SK-N-SH treated with all-trans-retinoic acid at 6 μM for 48 hours (cell line): ENCODE measurements at regions not wholly inside any gene's neighbourhood (a gene's known extent, or its start where the extent isn't known, plus 50 kb on each side); places are given as distances from the start of the nearest gene placed in this dataset.

ENCODE experiments used
- ATAC-seq: fragments of 200-7000 bp; cut with Tn5 transposase; 3 replicates; pipeline ENCODE4 v1.9.1; 2020; ENCODE audit warnings: mild to moderate bottlenecking, moderate library complexity
- ARNTL ChIP-seq: fragments of 450-650 bp; formaldehyde crosslinking; IDR thresholded peaks from 2 replicates; pipeline ENCODE4 v1.5.0; 2020; ENCODE audit warnings: low read depth, mild to moderate bottlenecking, moderate library complexity, borderline replicate concordance
- BACH2 ChIP-seq: fragments of 250-450 bp; sonication (Bioruptor Pico); IDR thresholded peaks from 2 replicates; pipeline ENCODE4 v1.9.0; 2021; ENCODE audit warnings: mild to moderate bottlenecking, borderline replicate concordance
- CSDC2 ChIP-seq: fragments of 250-450 bp; sonication (Bioruptor Pico); IDR thresholded peaks from 2 replicates; pipeline ENCODE4 v1.5.0; 2020; ENCODE audit warnings: mild to moderate bottlenecking, moderate library complexity
- ESRRG ChIP-seq: fragments of 250-450 bp; sonication (Bioruptor Pico); IDR thresholded peaks from 2 replicates; pipeline ENCODE4 v1.6.1; 2021; ENCODE audit warnings: mild to moderate bottlenecking
- GLIS3 ChIP-seq: fragments of 250-450 bp; sonication (Bioruptor Pico); IDR thresholded peaks from 2 replicates; pipeline ENCODE4 v1.5.0; 2020; ENCODE audit warnings: mild to moderate bottlenecking, moderate library complexity
- ISL1 ChIP-seq: fragments of 250-450 bp; sonication (Bioruptor Pico); IDR thresholded peaks from 2 replicates; pipeline ENCODE4 v2.1.2; 2022; ENCODE audit warnings: mild to moderate bottlenecking, moderate library complexity
- OSR1 ChIP-seq: fragments of 250-450 bp; sonication (Bioruptor Pico); IDR thresholded peaks from 2 replicates; pipeline ENCODE4 v1.8.0; 2022; ENCODE audit warnings: moderate library complexity, mild to moderate bottlenecking, inconsistent platforms
- PPARA ChIP-seq: fragments of 250-450 bp; sonication (Bioruptor Pico); IDR thresholded peaks from 2 replicates; pipeline ENCODE4 v1.5.0; 2020; ENCODE audit warnings: mild to moderate bottlenecking, borderline replicate concordance
- RARB ChIP-seq: fragments of 250-450 bp; sonication (Bioruptor Pico); IDR thresholded peaks from 2 replicates; pipeline ENCODE4 v1.8.0; 2021; ENCODE audit warnings: mild to moderate bottlenecking, moderate library complexity
- SNAI2 ChIP-seq: fragments of 250-450 bp; sonication (Bioruptor Pico); IDR thresholded peaks from 2 replicates; pipeline ENCODE4 v1.5.0; 2020; ENCODE audit warnings: mild to moderate bottlenecking, moderate library complexity
- TOX ChIP-seq: fragments of 250-450 bp; sonication (Bioruptor Pico); IDR thresholded peaks from 2 replicates; pipeline ENCODE4 v1.8.0; 2021; ENCODE audit warnings: mild to moderate bottlenecking, moderate library complexity, borderline replicate concordance
- ZC3H10 ChIP-seq: fragments of 250-450 bp; sonication (Bioruptor Pico); IDR thresholded peaks from 2 replicates; pipeline ENCODE4 v1.5.1; 2021; ENCODE audit warnings: mild to moderate bottlenecking, moderate library complexity
- ZFP3 ChIP-seq: fragments of 250-450 bp; sonication (Bioruptor Pico); IDR thresholded peaks from 2 replicates; pipeline ENCODE4 v1.5.0; 2020; ENCODE audit warnings: mild to moderate bottlenecking, moderate library complexity
- ZFP30 ChIP-seq: fragments of 450-650 bp; formaldehyde crosslinking; IDR thresholded peaks from 2 replicates; pipeline ENCODE4 v1.5.0; 2022; ENCODE audit warnings: mild to moderate bottlenecking, moderate library complexity
- ZNF565 ChIP-seq: fragments of 450-650 bp; formaldehyde crosslinking; conservative IDR thresholded peaks from 2 replicates; pipeline ENCODE4 v1.5.0; 2020; ENCODE audit warnings: low read depth, mild to moderate bottlenecking, moderate library complexity
- ZNF70 ChIP-seq: fragments of 450-650 bp; formaldehyde crosslinking; IDR thresholded peaks from 2 replicates; pipeline ENCODE4 v1.5.0; 2020; ENCODE audit warnings: mild to moderate bottlenecking, moderate library complexity
- ZNF8 ChIP-seq: fragments of 450-650 bp; formaldehyde crosslinking; IDR thresholded peaks from 2 replicates; pipeline ENCODE4 v1.5.0; 2020; ENCODE audit warnings: mild to moderate bottlenecking, moderate library complexity
- TF ChIP-seq, protein P1 (sequence below): fragments of 250-450 bp; sonication (Bioruptor Pico); IDR thresholded peaks from 2 replicates; pipeline ENCODE4 v1.5.1; 2021; ENCODE audit warnings: mild to moderate bottlenecking, moderate library complexity
- TF ChIP-seq, protein P2 (sequence below): fragments of 250-450 bp; sonication (Bioruptor Pico); IDR thresholded peaks from 2 replicates; pipeline ENCODE4 v1.5.0; 2020; ENCODE audit warnings: mild to moderate bottlenecking, moderate library complexity
- TF ChIP-seq, protein P3 (sequence below): fragments of 250-450 bp; sonication (Bioruptor Pico); IDR thresholded peaks from 2 replicates; pipeline ENCODE4 v1.8.0; 2021; ENCODE audit warnings: low read depth, mild to moderate bottlenecking, moderate library complexity, borderline replicate concordance
- TF ChIP-seq, protein P4 (sequence below): fragments of 250-450 bp; sonication (Bioruptor Pico); IDR thresholded peaks from 2 replicates; pipeline ENCODE4 v1.5.1; 2020; ENCODE audit warnings: low read depth, mild to moderate bottlenecking, moderate library complexity

DNA sequence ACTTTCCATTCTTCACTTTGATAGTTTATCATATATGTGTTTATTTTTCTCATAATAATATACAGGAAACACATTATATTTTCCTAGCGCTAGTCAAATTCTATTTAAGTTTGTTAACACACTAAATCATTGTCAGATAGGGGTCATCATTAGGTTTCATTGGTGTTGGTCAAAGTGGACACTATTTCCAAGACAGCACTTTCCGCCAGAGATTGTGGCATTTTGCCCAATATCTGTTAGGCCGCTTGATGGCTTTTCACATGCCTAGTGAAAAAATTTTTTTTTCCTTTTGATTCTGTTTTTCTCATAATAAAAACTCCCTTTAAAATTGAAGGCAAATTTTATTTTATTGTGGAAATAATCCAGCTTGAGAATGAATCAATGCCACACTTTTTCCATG, 495.4 kb upstream of the AKR1E2 start:
- TF ChIP-seq ZNF565 (CRISPR knock-in tag): no peak
- TF ChIP-seq ZNF70 (CRISPR knock-in tag): no peak
- no peak for ATAC-seq

DNA sequence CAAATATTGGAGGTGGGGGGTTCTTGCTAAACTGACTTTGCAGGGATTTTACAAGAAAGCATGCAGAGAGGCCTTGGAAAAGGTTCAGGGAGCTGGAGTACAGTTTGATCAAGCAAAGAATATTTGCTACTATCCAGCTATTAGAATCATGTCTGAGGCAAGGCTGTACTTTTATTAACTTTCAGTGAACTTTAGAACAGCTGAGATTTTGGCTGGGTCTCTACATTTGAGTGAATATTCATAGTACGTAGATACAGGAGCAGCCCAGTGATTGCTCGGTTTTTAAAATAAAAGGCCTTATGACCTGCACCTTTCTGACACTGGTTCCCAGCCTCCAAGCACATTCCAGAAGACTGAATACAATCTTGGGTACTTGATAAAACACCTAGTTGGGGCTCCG, 496.8 kb upstream of the AKR1E2 start:
- TF ChIP-seq ARNTL (CRISPR knock-in tag): no peak
- TF ChIP-seq, protein P1, sequence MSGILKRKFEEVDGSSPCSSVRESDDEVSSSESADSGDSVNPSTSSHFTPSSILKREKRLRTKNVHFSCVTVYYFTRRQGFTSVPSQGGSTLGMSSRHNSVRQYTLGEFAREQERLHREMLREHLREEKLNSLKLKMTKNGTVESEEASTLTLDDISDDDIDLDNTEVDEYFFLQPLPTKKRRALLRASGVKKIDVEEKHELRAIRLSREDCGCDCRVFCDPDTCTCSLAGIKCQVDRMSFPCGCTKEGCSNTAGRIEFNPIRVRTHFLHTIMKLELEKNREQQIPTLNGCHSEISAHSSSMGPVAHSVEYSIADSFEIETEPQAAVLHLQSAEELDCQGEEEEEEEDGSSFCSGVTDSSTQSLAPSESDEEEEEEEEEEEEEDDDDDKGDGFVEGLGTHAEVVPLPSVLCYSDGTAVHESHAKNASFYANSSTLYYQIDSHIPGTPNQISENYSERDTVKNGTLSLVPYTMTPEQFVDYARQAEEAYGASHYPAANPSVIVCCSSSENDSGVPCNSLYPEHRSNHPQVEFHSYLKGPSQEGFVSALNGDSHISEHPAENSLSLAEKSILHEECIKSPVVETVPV (CRISPR knock-in tag): no peak
- no peak for TF ChIP-seq PPARA
- TF ChIP-seq ZNF8 (CRISPR knock-in tag): no peak
- no peak for TF ChIP-seq RARB (CRISPR knock-in tag)
- TF ChIP-seq, protein P2, sequence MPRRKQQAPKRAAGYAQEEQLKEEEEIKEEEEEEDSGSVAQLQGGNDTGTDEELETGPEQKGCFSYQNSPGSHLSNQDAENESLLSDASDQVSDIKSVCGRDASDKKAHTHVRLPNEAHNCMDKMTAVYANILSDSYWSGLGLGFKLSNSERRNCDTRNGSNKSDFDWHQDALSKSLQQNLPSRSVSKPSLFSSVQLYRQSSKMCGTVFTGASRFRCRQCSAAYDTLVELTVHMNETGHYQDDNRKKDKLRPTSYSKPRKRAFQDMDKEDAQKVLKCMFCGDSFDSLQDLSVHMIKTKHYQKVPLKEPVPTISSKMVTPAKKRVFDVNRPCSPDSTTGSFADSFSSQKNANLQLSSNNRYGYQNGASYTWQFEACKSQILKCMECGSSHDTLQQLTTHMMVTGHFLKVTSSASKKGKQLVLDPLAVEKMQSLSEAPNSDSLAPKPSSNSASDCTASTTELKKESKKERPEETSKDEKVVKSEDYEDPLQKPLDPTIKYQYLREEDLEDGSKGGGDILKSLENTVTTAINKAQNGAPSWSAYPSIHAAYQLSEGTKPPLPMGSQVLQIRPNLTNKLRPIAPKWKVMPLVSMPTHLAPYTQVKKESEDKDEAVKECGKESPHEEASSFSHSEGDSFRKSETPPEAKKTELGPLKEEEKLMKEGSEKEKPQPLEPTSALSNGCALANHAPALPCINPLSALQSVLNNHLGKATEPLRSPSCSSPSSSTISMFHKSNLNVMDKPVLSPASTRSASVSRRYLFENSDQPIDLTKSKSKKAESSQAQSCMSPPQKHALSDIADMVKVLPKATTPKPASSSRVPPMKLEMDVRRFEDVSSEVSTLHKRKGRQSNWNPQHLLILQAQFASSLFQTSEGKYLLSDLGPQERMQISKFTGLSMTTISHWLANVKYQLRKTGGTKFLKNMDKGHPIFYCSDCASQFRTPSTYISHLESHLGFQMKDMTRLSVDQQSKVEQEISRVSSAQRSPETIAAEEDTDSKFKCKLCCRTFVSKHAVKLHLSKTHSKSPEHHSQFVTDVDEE (CRISPR knock-in tag): no peak
- no peak for TF ChIP-seq GLIS3
- no peak for TF ChIP-seq ZNF70 (CRISPR knock-in tag)
- ATAC-seq: no peak

DNA sequence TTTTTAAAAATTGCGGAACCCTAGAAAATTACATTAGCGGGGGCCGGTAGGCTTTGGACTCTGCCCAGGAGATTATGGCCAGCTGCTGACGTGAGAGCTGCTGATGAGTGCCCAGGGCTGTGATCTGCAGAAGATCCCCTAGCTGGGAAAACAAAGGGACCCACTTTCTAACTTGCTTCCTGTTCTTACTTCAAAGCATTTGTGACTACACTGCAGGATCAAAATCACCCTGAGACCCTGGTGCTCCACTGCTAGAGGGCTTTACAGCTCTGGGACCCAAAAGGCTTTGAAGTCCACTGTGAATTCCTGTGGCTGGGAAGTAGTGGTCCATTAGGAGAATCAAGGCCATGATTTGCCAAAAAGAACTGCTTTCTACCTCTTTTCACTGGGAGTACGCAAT, 499.4 kb upstream of the AKR1E2 start:
- ATAC-seq: no peak
- TF ChIP-seq TOX: no peak
- TF ChIP-seq, protein P3, sequence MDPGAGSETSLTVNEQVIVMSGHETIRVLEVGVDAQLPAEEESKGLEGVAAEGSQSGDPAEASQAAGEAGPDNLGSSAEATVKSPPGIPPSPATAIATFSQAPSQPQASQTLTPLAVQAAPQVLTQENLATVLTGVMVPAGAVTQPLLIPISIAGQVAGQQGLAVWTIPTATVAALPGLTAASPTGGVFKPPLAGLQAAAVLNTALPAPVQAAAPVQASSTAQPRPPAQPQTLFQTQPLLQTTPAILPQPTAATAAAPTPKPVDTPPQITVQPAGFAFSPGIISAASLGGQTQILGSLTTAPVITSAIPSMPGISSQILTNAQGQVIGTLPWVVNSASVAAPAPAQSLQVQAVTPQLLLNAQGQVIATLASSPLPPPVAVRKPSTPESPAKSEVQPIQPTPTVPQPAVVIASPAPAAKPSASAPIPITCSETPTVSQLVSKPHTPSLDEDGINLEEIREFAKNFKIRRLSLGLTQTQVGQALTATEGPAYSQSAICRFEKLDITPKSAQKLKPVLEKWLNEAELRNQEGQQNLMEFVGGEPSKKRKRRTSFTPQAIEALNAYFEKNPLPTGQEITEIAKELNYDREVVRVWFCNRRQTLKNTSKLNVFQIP (CRISPR knock-in tag): no peak
- TF ChIP-seq ESRRG (CRISPR knock-in tag): no peak
- TF ChIP-seq, protein P4, sequence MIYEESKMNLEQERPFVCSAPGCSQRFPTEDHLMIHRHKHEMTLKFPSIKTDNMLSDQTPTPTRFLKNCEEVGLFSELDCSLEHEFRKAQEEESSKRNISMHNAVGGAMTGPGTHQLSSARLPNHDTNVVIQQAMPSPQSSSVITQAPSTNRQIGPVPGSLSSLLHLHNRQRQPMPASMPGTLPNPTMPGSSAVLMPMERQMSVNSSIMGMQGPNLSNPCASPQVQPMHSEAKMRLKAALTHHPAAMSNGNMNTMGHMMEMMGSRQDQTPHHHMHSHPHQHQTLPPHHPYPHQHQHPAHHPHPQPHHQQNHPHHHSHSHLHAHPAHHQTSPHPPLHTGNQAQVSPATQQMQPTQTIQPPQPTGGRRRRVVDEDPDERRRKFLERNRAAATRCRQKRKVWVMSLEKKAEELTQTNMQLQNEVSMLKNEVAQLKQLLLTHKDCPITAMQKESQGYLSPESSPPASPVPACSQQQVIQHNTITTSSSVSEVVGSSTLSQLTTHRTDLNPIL (CRISPR knock-in tag): no peak
- no peak for TF ChIP-seq ZC3H10 (CRISPR knock-in tag)
- TF ChIP-seq ZFP3 (CRISPR knock-in tag): no peak
- no peak for TF ChIP-seq GLIS3
- TF ChIP-seq RARB (CRISPR knock-in tag): no peak
- no peak for TF ChIP-seq PPARA

DNA sequence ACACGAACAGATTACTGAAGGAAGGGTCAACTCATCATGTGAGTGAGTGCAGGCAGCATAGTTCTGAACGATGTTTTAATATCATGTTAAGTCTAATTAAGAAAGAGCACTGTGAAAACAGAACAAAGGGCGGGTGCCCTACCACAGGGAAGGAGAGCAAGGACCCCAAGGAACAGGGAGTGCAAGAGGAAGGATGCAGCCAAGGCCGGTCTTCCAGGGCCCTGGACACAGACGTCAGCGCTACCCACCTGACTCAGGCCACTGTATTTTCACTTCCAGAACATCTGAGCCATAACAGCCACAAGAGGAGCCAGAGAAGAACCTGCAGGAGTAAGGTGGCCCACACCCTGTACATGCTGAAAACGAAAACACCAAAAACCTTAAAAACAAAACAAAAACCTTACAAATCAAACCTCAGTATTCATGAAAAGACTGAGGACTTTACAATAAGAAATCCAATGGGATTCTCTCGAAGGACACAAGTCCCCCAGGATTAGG, 506.1 kb upstream of the AKR1E2 start:
- no peak for ATAC-seq
- TF ChIP-seq ESRRG (CRISPR knock-in tag): no peak
- no peak for TF ChIP-seq BACH2 (CRISPR knock-in tag)
- no peak for TF ChIP-seq ZFP30 (CRISPR knock-in tag)
- no peak for TF ChIP-seq ISL1 (CRISPR knock-in tag)
- TF ChIP-seq SNAI2 (CRISPR knock-in tag): no peak
- TF ChIP-seq, protein P1 (CRISPR knock-in tag): no peak
- TF ChIP-seq, protein P2 (CRISPR knock-in tag): no peak
- no peak for TF ChIP-seq GLIS3
- no peak for TF ChIP-seq ZNF565 (CRISPR knock-in tag)
- no peak for TF ChIP-seq ARNTL (CRISPR knock-in tag)
- TF ChIP-seq TOX: no peak
- no peak for TF ChIP-seq ZC3H10 (CRISPR knock-in tag)
- no peak for TF ChIP-seq PPARA
- no peak for TF ChIP-seq CSDC2 (CRISPR knock-in tag)
- TF ChIP-seq, protein P4 (CRISPR knock-in tag): no peak
- TF ChIP-seq ZNF70 (CRISPR knock-in tag): no peak
- no peak for TF ChIP-seq RARB (CRISPR knock-in tag)
- TF ChIP-seq OSR1 (CRISPR knock-in tag): no peak
